ENCODE measurements at regions not wholly inside any gene's neighbourhood (a gene's known extent, or its start where the extent isn't known, plus 50 kb on each side); places are given as distances from the start of the nearest gene placed in this dataset.

- DNase-seq (ENCODE audit: low spot score): no peak
Observed at GRCh38 chr11:88448131-88448670, 110.7 kb upstream of the CTSC start.

DNA sequence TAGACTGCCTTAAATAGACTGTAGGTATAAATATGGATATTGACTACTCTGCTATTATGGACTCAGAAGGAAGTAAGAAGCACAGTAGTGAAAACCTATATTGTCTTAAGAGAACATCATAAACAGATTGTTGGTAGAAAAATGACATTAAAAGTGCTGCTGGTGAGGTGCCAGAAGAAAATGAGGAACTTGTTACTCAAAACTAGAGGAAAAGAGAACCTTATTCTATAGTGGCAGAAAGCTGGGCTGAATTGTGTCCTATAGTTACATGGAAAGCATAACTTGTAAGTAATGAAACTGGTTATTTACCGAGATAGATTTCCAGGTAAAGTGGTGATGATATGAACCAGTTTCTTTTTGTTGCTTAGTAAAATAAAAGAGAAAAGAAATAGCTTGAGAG, 109.7 kb upstream of the CTSC start:
- no peak for DNase-seq (ENCODE audit: low spot score)

DNA sequence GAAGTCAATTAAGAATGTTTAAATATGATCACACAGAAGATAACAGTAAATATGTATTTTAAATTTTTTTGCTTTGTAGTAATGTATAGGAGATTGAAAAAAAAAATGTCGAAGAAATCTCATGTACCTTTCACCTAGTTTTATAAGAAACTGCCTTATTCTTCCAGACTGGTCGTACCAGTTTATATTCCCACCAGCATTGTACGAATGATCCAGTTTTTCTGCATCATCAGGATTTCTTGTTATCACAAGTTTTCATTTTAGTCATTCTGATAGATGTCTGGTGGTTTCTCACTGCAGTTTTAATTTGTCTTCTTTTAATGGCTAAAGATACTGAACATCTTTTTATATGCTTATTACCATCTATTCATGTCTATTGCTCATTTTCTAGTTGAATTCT, 101.8 kb upstream of the CTSC start:
- DNase-seq (ENCODE audit: low spot score): no peak

GRCh38 chr11:88438721-88439120, 101.2 kb upstream of the CTSC start:
- DNase-seq (ENCODE audit: low spot score): no peak

DNA sequence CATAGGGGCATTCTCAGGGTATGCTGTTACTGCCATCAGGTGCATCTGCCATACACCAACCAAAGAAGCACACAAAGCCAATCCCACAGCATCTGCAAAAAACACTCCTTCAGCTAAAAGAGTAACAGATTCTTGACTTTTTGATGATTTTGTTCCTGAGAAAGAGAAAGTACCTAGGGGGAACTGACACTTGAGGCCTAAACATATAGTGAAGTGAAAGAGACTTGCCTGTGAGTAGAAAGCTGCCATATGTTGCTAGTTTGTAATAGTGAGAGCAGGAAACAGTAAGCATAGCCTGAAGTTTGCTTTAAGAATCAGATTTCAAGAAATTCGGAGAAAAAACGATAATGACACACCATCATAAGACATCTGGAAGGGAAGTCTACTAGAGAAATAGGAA, 97.9 kb upstream of the CTSC start:
- no peak for DNase-seq (ENCODE audit: low spot score)

GRCh38 chr11:88434333-88434976, 96.9 kb upstream of the CTSC start:
- DNase-seq (ENCODE audit: low spot score): no peak

DNA sequence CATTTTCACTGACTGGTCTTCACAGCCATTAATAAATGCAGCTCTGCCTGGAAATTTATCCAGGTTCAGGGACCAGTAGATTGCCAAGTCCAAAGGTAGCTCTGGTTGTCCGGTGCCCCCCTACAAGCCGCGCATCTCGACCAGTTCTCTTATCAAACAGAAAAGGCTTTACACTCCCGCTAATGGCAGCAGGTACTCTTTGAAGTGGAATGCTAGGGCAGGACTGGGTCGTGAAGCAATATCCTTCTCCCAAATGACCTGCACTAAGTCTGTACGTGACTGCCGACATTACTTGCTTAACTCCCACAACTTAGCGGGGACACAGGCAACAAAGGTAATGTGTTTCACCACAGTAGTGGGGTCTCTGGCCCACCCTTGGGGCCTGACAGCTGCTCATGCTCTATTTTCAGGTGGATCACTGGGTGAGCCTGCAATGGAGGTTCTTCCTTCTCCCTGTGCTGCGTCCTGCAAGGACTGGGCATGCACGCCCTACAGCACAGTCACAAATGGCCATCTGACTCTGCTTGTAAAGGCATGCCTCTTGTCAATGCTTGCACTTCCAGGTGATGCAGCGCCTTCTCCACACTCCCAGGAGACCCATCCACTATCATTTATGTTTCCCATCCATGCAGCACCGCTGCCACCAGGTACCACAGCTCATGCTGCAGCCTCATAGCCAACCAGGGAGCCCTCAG, 96.1 kb upstream of the CTSC start:
- no peak for DNase-seq (ENCODE audit: low spot score)

DNA sequence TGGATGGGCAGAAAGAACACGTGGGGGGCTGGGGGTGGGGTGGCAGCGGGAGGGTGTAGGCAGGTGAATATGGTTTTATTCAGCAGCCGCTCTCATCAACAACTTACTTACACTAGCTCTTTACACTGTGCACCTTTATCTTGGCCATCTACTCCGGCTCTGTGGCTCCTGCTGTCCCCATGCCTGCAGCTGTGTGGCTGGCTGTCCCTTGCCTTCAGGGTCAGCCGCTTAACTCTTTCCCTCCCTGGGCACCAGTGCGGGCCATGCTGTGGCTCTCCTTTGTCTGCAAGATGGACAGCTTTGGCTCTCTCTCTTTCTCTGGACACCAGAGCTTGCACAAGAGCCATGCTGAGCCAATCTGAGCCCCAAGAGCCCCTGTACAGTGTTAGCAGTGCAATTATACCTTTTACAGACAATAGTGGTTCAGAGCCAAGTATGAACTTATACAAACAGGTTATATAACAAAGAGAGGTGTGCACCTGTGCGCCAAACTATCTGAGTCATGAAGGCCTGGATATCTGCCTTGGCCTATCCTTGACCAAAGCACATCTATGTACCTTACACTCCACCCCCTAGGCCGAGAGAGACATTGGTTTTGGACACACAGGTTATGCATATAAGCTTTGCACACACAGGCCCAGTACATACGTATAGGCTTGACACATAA, 94.3 kb upstream of the CTSC start:
- no peak for DNase-seq (ENCODE audit: low spot score)

DNA sequence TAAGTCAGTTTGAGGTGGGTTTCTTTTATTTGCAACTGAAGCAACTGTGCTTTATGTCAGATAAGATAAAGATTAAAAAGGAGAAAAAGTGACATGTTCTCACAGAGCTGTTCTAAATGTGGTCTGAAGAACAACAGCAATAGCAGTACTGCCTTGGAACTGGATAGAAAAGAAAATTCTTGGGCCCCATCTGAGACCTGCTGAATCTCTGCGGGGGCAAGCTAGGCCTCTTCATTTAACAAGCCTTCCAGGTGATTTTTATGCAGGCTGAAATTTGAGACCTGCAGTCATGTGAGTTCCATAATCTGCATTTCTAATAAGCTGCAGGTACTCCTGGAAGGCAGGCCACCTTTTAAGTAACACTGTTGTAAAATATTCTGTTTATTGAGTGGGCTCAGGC, 91.4 kb upstream of the CTSC start:
- DNase-seq (ENCODE audit: low spot score): no peak

DNA sequence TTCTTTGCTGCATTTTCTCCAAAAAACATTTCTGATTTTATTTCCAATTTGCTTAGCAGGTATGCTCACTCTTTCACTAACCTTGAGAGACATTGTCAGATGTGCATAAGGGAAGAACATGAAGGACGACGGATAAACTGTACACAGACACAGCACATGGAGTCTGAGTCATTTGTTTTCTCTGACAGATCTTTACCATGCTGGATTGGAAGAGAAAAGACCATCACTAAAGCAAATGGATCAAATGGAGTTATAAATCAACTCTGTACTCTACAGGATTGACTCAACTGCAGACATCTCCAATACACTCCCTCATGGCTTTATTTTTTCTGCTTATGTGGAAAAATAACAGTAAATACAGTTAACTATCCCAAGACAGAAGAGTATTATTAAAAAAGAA, 90.2 kb upstream of the CTSC start:
- DNase-seq (ENCODE audit: low spot score): no peak

GRCh38 chr11:88424881-88425280, 87.3 kb upstream of the CTSC start:
- no peak for DNase-seq (ENCODE audit: low spot score)

GRCh38 chr11:88421530-88421929, 84.0 kb upstream of the CTSC start:
- DNase-seq (ENCODE audit: low spot score): no peak

DNA sequence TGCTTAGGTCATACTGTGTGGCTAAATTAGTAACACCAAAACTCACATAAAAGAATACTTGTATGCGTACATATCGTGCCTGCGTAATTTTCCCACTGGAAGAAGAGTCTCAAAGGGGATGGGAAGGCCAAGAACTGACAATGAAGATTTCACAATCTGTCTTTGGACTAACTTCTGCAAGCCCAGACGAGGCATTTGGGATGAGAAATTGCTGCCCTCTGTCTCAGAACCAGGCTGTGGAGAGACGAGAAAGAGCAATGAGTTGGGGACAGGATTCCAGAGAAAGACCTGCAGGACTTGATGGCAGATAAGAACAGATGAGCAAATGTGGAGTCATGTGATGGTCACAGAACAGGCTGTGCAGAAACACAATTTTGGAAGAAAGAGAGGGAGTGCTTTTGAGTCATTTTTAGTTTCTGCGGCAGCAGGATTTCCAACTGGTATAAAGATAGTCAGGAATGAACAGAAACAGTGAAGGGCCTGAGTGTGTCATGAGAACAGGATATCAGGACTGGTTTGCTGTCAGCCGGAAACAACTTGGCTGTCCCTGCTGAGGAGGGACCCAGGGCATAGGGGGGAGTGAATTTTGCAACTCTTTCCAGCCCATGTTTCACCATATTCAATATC, 82.7 kb upstream of the CTSC start:
- DNase-seq (ENCODE audit: low spot score): no peak

- DNase-seq (ENCODE audit: low spot score): no peak
Observed at GRCh38 chr11:88418508-88418907, 81.0 kb upstream of the CTSC start.

GRCh38 chr11:88415495-88415894, 78.0 kb upstream of the CTSC start:
- no peak for DNase-seq (ENCODE audit: low spot score)

DNA sequence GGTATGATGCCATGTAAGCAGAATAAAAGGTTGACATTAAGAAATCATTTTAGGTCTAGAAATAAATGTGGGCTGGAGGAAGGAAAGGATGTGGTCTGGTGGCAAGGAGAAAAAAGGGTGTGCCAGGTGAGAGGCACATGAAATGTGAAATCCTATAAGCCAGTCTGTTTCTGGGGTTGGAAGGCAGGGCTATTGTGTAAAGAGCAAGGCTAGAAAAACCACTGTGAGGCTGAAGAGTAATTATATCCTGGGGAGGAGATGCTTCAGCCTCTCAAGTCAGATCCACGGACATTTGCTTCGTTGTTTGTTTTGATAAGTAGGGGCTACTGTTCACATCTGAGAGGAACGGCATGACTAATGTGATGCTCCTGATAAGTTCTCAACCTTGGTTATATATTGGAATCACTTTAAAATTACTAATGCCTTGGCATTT, 77.5 kb upstream of the CTSC start:
- DNase-seq (ENCODE audit: low spot score): no peak

- DNase-seq (ENCODE audit: low spot score): peak; percentile 51
Observed at GRCh38 chr11:88414385-88414861, 76.9 kb upstream of the CTSC start.

GRCh38 chr11:88411265-88411664, 73.7 kb upstream of the CTSC start:
- DNase-seq (ENCODE audit: low spot score): peak; percentile 47

- DNase-seq (ENCODE audit: low spot score): no peak
Observed at GRCh38 chr11:88410656-88411055, 73.1 kb upstream of the CTSC start.

- DNase-seq (ENCODE audit: low spot score): no peak
Observed at GRCh38 chr11:88410056-88410455, 72.5 kb upstream of the CTSC start.

- DNase-seq (ENCODE audit: low spot score): no peak
Observed at GRCh38 chr11:88406876-88407275, 69.3 kb upstream of the CTSC start.

DNA sequence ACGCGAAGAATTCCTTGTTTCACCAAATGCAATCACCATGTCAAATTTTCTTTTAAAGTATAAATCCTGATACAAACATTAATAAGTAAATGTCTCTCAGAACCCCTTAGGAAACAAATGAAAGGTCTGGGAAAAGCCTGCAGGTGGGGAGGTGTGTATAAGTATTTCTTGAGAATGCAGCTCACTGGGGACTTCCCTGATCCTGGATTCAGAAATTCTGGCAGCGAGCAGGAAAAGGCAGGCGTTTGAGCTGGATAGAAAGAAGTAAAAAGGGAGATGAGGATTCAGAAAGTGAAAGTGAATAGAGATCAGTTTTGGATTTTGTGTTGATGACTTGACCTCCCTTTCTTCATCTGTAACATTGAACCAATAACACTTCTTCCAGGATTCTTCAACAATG, 68.3 kb upstream of the CTSC start:
- no peak for DNase-seq (ENCODE audit: low spot score)

Data from kidney tubule cell (primary cell).